K562 (cell line): ENCODE measurements at regions not wholly inside any gene's neighbourhood (a gene's known extent, or its start where the extent isn't known, plus 50 kb on each side); places are given as distances from the start of the nearest gene placed in this dataset.

Experiments used
- BDP1 ChIP-seq: IDR thresholded peaks from 3 replicates; pipeline ENCODE4 v1.6.1; 2011; ENCODE audit not compliant: insufficient read length, insufficient read depth
- CHD7 ChIP-seq: fragments of 200-600 bp; sonication (generic); IDR thresholded peaks from one replicate; pipeline ENCODE4 v1.6.1; 2012; ENCODE audit warnings: mild to moderate bottlenecking, low read depth, low read length, inconsistent platforms
- GTF3C2 ChIP-seq: IDR thresholded peaks from 3 replicates; pipeline ENCODE4 v1.6.1; 2011; ENCODE audit warnings: borderline replicate concordance, mild to moderate bottlenecking, moderate library complexity; ENCODE audit not compliant: insufficient read length; ENCODE audit errors: extremely low read depth
- POLR3A ChIP-seq: IDR thresholded peaks from 2 replicates; pipeline ENCODE4 v1.6.1; 2011; ENCODE audit warnings: borderline replicate concordance, mild to moderate bottlenecking, moderate library complexity; ENCODE audit not compliant: insufficient read length, insufficient read depth; ENCODE audit errors: extremely low read depth

- TF ChIP-seq CHD7 (no peak), POLR3A (no peak), GTF3C2 (no peak), BDP1 (no peak)
- TF ChIP-seq, all 486 proteins: peak for 0
These were observed 145.1 kb downstream of the BTC start (continued) for GRCh38 chr4:74649193-74649592.
